Stimulated activated CD4-positive, alpha-beta T cell treated with anti-CD3 and anti-CD28 coated beads, Interleukin-2, amount 100 ng/mL, for 24 hours (primary cell): ENCODE measurements at regions not wholly inside any gene's neighbourhood (a gene's known extent, or its start where the extent isn't known, plus 50 kb on each side); places are given as distances from the start of the nearest gene placed in this dataset.

ENCODE experiments used
- DNase-seq, 2 donors: peaks; one replicate each; pipeline ENCODE4 v3.0.0-alpha.2; 2020

DNA sequence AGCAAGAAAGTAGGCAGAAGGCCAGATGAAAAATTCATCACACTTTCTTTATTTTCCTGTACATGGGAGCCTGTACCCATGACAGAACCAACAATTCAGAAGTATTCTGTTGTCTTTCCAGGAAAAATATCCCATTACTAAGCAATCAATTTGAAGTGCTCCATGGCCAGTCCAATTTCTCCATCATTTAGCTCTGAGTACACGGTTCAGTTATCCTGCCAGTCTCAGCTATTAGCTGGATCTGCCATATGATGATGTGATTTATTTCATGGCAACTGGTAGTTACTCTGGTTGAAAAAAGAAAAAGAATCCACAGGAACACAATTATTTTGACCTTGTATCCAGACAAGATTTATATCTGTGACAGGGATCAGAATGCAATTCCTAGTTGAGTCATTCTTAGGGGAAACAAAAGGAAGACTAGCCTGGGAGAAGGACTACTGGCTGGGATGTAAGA is 70.6 kb upstream of the GORAB start:
- DNase-seq: no peak

DNA sequence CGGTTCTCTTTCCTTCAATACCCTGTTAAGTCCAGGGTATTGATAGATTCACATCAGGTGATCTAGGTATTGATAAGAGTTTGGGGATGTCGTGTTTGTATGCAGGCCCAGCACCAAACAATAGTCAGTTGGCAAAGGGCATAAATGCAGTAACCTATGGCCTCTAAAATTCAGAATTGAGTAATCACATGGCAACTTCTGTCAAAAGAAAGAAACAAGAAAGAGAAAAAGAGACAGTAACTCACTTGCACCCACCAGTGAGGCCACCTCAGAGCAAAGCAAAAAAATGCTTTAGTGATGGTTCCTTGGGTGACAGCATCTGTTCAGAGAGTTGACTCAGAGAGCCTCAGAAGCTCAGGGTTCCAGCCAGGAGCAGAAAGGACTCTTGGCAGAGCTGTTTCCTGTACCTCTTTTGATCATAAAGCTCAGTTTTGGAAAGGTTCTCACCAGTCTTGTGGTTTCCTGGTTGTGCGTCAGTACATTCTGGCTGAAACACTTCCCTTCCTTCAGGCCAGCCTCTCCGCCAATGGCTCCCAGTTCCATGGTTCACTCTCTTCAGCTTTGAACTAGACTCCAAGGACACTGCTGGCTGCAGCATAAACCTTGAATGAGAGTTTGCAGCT is 70.1 kb upstream of the GORAB start:
- no peak for DNase-seq

DNA sequence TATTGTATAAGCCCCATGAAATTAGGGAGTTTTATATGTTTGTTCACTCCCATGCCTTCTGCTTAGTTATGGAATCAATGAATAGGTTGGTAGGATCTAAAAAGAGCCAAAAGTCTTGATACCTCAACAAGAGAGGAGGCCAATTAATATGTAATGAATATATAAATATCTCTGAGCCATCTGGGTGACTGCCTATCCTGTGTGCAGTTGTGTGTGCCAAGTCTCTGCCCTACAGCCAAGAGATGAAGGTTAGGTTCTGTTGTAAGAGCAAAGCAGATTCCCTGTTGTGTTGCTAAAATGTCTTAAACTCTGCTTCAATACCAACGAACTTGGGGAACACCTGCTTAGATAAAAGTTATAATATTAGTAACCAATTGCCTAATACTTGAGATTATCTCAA is 61.8 kb upstream of the GORAB start:
- no peak for DNase-seq

DNA sequence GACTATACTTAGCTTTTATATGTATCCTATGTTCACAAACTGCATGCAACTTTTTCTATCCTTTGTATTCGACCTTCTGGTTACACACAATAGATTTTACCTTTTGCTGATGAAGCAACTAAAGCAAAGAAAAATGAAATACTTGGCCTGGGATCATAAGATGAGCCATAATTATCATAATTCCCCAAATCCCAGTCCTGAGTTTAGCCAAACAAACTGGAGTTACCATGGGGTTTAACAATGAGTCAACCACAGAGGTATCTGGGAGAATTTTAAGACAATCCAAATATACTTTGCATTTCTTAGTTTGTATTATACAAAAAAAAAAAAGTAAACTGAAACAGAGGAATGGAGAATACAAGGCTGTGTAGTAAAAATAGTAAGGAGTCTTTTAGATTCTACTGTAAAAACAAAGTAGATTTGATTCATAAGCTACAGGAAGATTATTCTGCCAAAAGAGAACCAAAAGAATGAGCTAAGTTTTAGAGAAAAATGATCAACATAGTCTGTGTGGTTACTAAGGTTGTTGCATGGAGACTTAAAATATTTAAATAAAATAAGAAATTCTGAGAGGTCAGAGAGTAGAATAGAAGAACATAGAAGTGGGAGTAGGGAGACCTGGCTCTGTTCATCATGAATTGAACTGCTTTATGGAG is 60.4 kb upstream of the GORAB start:
- no peak for DNase-seq

DNA sequence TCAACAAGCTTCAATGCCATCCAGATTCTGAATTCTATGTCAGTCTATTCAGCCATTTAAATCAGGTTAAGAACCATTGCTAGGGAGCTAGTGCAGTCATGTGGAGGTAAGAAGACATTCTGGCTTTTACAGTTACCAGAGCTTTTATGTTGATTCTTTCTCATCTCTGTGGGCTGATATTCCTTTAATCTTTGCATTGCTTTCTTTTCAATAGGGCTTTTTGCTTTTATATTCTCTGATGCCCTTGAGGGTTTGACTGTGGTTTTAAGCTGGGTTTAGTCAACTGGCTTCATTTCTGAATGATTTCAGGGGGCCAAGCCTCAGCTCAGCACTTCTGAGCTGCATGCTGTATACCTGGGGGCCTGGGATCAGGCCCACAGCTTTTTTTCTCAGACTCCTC is 51.0 kb upstream of the GORAB start:
- DNase-seq: no peak
